ENCODE measurements at regions not wholly inside any gene's neighbourhood (a gene's known extent, or its start where the extent isn't known, plus 50 kb on each side); places are given as distances from the start of the nearest gene placed in this dataset.
"Not testable (repeated sequence)": the region's sequence is repeated elsewhere in the genome, so short reads cannot be mapped to it uniquely, and the experiment has no call there.

DNA sequence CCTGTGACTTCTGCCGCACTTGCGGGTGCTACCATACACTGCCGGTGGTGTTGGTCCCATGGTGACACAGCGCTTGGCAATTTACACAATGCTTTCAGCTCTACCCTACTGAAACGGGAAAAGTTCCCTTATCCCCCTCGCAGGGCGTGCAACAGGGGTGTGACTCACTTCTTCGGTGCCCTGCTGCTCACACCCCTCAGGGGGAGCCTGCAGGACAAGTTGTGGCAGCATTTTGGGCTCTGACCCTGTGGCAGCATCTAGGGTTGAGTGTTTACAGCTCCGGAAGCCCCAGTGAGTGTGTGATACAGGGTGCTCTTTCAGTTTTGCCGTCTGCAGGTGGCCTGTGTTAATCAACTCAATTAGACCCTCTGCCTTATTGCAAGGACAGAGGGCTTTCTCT, 324.7 kb upstream of the RGMA start:
- no peak for DNase-seq

- no peak for DNase-seq
Measured at GRCh38 chr15:93399121-93399520, 310.1 kb upstream of the RGMA start.

GRCh38 chr15:93389211-93389610, 300.2 kb upstream of the RGMA start:
- no peak for DNase-seq

- no peak for DNase-seq
Measured at GRCh38 chr15:93384886-93385285, 295.9 kb upstream of the RGMA start.

DNA sequence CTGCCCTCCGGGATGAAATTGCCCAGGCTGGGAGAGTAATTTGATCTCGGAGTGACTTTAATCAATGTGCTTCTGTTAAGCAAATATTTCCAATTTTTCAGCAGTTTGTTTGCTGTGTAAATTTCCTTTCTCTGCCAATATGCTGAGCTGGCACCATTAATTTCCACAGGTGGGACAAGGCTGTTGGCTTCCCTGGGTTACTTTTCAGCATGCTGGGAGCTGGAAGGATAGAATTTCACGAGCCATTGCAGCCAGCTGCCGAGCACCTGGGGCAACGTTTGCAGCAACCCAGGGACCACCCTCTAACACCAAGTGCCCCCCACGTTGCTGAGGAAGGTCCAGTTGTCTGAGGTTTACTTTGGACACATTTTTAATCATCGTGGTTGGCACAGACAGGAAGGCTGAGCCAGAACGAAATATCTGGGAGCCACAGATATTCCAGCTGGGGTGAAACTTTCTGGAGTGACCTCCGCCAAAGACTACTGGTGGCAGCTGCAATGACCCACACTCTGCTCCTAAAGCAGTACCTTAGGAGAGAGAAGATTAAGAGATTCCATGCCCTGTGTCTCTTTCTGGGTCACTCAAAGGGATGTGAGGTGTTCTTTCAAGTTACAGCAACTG, 293.3 kb upstream of the RGMA start:
- no peak for DNase-seq

- no peak for DNase-seq
Measured at GRCh38 chr15:93378558-93378957, 289.5 kb upstream of the RGMA start.

DNA sequence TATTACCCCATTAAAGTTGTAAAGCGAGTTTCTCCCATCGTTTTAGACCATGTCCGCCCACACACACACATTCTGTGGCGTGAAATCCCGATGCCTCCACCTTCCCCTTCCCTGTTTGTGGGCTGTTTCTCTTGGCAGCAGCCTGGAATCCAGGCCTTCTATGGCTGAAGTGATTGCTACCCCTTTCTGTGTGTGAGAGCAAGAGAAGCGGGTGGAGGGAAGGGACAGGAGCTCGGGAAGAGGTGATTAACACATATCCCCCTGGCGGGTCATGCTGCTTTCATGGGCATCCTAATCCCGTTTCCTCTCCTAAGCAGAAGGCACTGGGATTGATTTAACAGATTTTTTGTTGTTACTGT, 283.8 kb upstream of the RGMA start:
- no peak for DNase-seq

GRCh38 chr15:93372208-93372864, 283.3 kb upstream of the RGMA start:
- no peak for DNase-seq

DNA sequence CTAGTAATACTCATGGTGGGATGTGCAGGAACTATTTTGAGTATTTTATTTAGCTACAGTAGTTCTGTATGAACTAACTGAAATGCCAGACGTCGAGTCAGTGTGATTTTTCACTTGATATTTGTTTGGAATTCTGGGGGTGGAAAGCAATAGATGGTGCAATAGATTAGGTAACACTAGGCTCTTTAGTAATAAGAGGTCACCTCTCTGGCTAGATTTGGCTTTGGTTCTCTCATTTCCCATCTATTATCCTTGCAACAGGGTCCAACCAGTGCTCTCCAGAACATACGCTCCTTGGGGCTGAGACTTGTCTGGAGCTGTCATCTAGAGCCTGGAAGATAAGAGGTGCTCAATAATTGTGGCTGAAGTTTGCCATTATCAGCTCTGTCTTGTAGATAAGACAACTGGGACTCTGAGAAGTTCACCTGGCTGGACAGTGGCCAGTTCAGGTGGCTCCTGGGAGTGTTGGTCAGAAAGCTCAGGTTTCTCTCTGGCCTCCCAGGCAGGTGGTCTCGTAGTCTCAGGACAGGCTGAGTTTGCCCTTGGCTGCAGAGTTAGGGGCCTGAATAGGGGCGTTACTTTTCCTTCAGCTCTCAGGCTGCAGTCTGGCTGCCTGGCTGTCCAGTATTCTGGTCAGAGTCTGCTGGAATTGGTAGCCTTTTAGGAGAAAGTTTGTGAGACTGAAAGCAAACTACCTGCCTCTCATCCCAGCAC, 277.5 kb upstream of the RGMA start:
- no peak for DNase-seq

DNA sequence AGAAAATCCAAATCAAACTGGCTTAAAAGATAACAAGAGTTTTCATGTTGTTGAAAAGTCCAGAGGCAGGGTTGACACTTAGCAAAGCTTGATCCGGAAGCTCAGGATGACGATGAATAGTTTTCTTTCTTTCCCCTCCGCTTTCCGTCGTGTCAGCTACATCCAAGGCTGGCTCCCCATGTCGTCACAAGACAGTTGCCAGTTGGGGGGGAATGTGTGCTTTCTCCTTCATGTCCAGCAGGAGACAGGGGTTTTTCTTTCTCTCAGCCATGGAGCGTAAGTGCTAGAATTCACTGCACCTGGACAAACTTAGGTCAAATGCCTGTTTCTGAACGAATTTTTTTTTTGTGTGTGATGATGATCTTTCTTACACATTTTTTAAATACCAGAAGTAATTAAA, 273.8 kb upstream of the RGMA start:
- no peak for DNase-seq

DNA sequence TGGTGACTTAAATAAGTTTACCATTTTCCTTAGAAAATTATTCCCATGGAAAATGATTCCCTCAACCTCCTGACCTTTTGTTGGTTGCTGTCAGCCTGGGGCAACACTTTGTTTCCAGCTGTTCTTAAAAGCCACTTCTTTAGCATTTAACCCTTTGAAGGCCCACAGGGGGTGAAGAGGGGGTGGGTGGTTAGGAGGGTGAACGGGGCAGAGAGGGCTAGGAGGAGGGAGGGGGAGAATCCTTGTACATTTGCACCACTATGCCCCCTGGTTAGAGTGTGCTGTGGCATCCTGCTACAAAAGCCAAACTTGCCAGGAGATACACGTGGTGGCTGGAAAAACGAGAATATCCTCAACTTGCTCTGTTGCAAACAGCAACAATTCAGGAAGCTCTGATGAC, 273.2 kb upstream of the RGMA start:
- no peak for DNase-seq

DNA sequence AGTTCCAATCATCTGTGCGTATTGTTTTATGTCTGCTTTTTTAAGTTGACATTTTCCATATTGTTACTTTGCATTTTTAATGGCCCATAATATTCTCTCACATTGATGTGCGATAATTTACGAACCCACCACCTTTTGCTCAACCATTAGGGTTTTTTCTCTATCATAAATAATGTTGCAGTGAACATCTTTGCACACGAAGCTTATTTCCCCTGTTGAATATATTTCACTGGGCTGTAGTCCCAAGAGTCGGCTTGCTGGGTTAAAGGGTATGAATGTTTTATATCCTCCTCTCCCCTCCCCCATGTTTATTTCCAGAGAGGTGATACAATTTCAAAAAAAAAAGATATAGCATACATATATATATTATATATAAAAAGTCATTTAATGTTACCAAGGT, 272.7 kb upstream of the RGMA start:
- DNase-seq: no peak

- DNase-seq: no peak
Measured at GRCh38 chr15:93360976-93361375, 272.0 kb upstream of the RGMA start.

DNA sequence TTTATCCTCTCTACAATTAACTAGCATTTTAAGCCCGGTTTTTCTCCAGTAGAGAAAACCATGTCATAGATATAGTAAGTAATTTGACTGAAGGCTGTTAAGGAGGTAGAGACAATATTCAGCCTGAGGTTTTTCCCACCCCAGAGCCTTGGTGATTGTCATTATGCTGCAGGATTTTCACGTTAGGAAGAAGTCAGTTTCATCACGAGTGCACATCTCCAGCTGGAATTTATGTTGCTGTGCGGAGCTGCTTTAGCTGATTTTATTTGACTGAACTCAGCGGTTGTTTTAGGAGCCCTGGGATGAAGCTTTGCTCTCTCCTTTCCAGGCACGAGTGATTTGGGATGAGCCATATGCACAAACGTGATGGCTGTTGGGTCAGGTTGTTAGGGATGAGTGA, 271.3 kb upstream of the RGMA start:
- DNase-seq: no peak

- no peak for DNase-seq
Measured at GRCh38 chr15:93359425-93360131, 270.6 kb upstream of the RGMA start.

DNA sequence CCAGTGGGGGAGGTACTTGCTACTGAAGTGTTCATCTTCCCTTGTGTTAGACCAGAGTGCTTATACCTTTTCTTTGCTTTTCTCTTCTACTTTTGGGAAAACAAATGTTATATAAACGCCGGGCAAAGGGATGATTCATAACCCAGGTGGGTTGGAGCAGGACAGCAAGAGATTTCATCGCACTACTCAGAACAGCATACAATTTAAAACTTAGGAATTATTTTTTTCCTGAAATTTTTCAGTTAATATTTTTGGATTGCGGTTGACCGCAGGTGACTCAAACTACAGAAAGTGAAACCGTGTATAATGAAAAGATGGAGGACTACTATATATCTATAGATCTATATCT, 270.0 kb upstream of the RGMA start:
- DNase-seq: no peak

- DNase-seq: no peak
Measured at GRCh38 chr15:93358166-93359059, 269.4 kb upstream of the RGMA start.

- no peak for DNase-seq
Measured at GRCh38 chr15:93348711-93349545, 259.9 kb upstream of the RGMA start.

- no peak for DNase-seq
Measured at GRCh38 chr15:93347986-93348385, 259.0 kb upstream of the RGMA start.

- DNase-seq: no peak
Measured at GRCh38 chr15:93345981-93346380, 257.0 kb upstream of the RGMA start.

- not testable (repeated sequence) for DNase-seq
Measured at GRCh38 chr15:93343402-93343801, 254.4 kb upstream of the RGMA start.

DNA sequence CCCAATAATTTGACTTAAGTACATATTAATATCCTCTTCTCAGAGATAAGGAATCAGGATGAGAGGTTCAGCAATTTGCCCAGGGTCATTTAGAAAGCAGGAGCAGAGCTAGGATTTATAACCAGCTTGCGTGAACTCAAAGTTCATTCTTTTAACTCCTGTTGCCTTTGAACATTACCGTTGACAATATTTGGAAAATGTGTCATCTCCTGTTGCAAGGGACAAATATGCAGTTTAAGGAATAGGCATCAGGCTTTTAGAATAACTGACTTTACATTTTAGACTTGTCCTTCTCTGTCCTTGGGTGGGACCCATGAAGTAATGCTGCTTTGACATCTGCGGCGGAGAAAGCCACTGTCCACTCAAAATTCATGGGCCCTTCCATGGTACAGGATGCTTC, 252.2 kb upstream of the RGMA start:
- no peak for DNase-seq

Data from CD4-positive, alpha-beta T cell treated with Interleukin-6 for 4 hours (primary cell).